Neuronal stem cell (in vitro differentiated cells): ENCODE measurements at regions not wholly inside any gene's neighbourhood (a gene's known extent, or its start where the extent isn't known, plus 50 kb on each side); places are given as distances from the start of the nearest gene placed in this dataset.
"Not testable (repeated sequence)": the region's sequence is repeated elsewhere in the genome, so short reads cannot be mapped to it uniquely, and the experiment has no call there.

Experiments
- DNase-seq: peaks from one replicate; pipeline ENCODE4 v3.0.0-alpha.2; 2013; ENCODE audit warnings: low spot score
- H2AFZ ChIP-seq: one replicate; pipeline ENCODE4 v1.6.1; 2013; ENCODE audit warnings: mild to moderate bottlenecking, low read length, inconsistent platforms
- H2AK5ac ChIP-seq: 2 replicates; pipeline ENCODE4 v1.6.1; 2013; ENCODE audit warnings: low read depth, mild to moderate bottlenecking, inconsistent platforms, low read length, moderate library complexity, mixed read lengths
- H2BK120ac ChIP-seq: 2 replicates; pipeline ENCODE4 v1.6.1; 2013; ENCODE audit warnings: low read depth, mild to moderate bottlenecking, inconsistent platforms, low read length, moderate library complexity, mixed read lengths
- H2BK12ac ChIP-seq: one replicate; pipeline ENCODE4 v1.6.1; 2013; ENCODE audit warnings: low read length, inconsistent platforms
- H2BK15ac ChIP-seq: 2 replicates; pipeline ENCODE4 v1.6.1; 2013; ENCODE audit warnings: mild to moderate bottlenecking, low read length, inconsistent platforms, mixed read lengths
- H2BK5ac ChIP-seq: one replicate; pipeline ENCODE4 v1.6.1; 2013; ENCODE audit warnings: inconsistent platforms, mild to moderate bottlenecking, low read length, moderate library complexity
- H3K14ac ChIP-seq: one replicate; pipeline ENCODE4 v1.6.1; 2013; ENCODE audit warnings: low read length, inconsistent platforms
- H3K18ac ChIP-seq: 2 replicates; pipeline ENCODE4 v1.6.1; 2013; ENCODE audit warnings: low read length, inconsistent platforms
- H3K23ac ChIP-seq: 2 replicates; pipeline ENCODE4 v1.6.1; 2013; ENCODE audit warnings: low read depth, mild to moderate bottlenecking, mixed read lengths, low read length, inconsistent platforms; ENCODE audit not compliant: poor library complexity
- H3K27ac ChIP-seq: replicated peaks from 3 replicates; pipeline ENCODE4 v1.5.1; 2013; ENCODE audit warnings: low read length, inconsistent platforms
- H3K27me3 ChIP-seq, 3 experiments: 2 replicates each; pipeline ENCODE4 v1.6.1; 2013; ENCODE audit warnings: low read length in 3 of 3, mild to moderate bottlenecking in 2 of 3, inconsistent platforms in 1 of 3, low read depth in 1 of 3, mixed read lengths in 1 of 3, moderate library complexity in 1 of 3; ENCODE audit not compliant: control insufficient read depth in 3 of 3, insufficient read depth in 3 of 3
- H3K36me3 ChIP-seq, 2 donors: replicated peaks in 1 of 2; 2 replicates each; pipeline ENCODE4 v1.6.1; 2013; ENCODE audit warnings: low read length in 2 of 2; ENCODE audit not compliant: control insufficient read depth in 2 of 2, insufficient read depth in 2 of 2
- H3K4ac ChIP-seq: 2 replicates; pipeline ENCODE4 v1.6.1; 2013; ENCODE audit warnings: inconsistent platforms, mild to moderate bottlenecking, low read length, moderate library complexity
- H3K4me1 ChIP-seq, 2 donors: 1 replicate in 1 of 2; 2 replicates in 1 of 2; pipeline ENCODE4 v1.6.1; 2013; ENCODE audit warnings: low read length in 2 of 2, low read depth in 1 of 2; ENCODE audit not compliant: control insufficient read depth in 2 of 2, insufficient read depth in 1 of 2
- H3K4me2 ChIP-seq: one replicate; pipeline ENCODE4 v1.6.1; 2013; ENCODE audit warnings: mild to moderate bottlenecking, low read length, inconsistent platforms; ENCODE audit not compliant: insufficient read depth, poor library complexity, severe bottlenecking
- H3K4me3 ChIP-seq, 2 donors: 2 replicates each; pipeline ENCODE4 v1.5.1; 2013; ENCODE audit warnings: low read length in 2 of 2, mild to moderate bottlenecking in 2 of 2, inconsistent platforms in 1 of 2, moderate library complexity in 1 of 2
- H3K79me1 ChIP-seq: one replicate; pipeline ENCODE4 v1.6.1; 2013; ENCODE audit warnings: low read depth, mild to moderate bottlenecking, inconsistent platforms, low read length, moderate library complexity
- H3K9ac ChIP-seq: one replicate; pipeline ENCODE4 v1.6.1; 2013; ENCODE audit warnings: mild to moderate bottlenecking, low read depth, low read length, inconsistent platforms; ENCODE audit not compliant: poor library complexity
- H3K9me3 ChIP-seq, 2 donors: replicated peaks in 1 of 2; 2 replicates each; pipeline versions ENCODE3 to v1.6.1; 2013; ENCODE audit warnings: low read length in 2 of 2, mild to moderate bottlenecking in 2 of 2, inconsistent platforms in 1 of 2, low read depth in 1 of 2, mixed read lengths in 1 of 2, moderate library complexity in 1 of 2; ENCODE audit not compliant: control insufficient read depth in 2 of 2, insufficient read depth in 1 of 2
- H4K8ac ChIP-seq: one replicate; pipeline ENCODE4 v1.6.1; 2013; ENCODE audit warnings: low read depth, mild to moderate bottlenecking, inconsistent platforms, low read length, moderate library complexity
- H4K91ac ChIP-seq: one replicate; pipeline ENCODE4 v1.6.1; 2013; ENCODE audit warnings: low read length, low read depth, mild to moderate bottlenecking, inconsistent platforms; ENCODE audit not compliant: poor library complexity
- WGBS, 2 donors: extraction: QIAGEN DNeasy Blood & Tissue Kit; methylation state at CpG; one replicate each; pipeline ENCODE4 v1.1.7; 2013; ENCODE audit warnings: missing lambda C conversion rate in 2 of 2, mixed read lengths in 1 of 2; ENCODE audit not compliant: insufficient read length in 2 of 2, insufficient replicate concordance in 1 of 2; ENCODE audit errors: extremely low coverage in 2 of 2; 5-methylcytosine and 5-hydroxymethylcytosine counted together

DNA sequence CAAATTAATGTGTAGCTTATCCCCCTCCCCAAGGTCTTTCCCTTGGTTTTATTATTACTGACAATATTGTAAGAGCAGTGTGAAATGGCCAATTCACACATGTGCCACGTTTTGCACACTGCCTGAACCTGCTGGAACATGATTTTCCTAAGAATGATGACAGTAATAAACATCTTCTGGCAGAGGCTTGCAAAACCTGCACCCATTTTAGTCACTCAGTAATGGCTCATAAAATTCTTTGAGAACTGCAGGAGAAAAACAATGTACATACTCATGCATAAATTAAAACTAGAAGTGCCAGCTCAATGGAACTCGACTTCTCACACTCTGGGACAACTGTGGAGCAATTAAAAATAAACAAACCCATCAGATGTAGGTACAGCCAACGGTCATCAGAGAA, 96.8 kb upstream of the POMZP3 start:
- H3K18ac ChIP-seq, H3K14ac ChIP-seq, H3K4ac ChIP-seq, H4K8ac ChIP-seq, H3K23ac ChIP-seq, H3K36me3 ChIP-seq, H2BK120ac ChIP-seq, H2BK15ac ChIP-seq, H3K9me3 ChIP-seq, H3K4me3 ChIP-seq, H2AFZ ChIP-seq, H3K4me1 ChIP-seq, H2AK5ac ChIP-seq, H3K4me2 ChIP-seq, H3K9ac ChIP-seq, H3K79me1 ChIP-seq, H2BK5ac ChIP-seq, H3K27ac ChIP-seq, H3K27me3 ChIP-seq, H4K91ac ChIP-seq, DNase-seq, H2BK12ac ChIP-seq: not testable (repeated sequence)
- no CpG with 5 or more reads among the region's 3 CpGs for WGBS, 2 donors

DNA sequence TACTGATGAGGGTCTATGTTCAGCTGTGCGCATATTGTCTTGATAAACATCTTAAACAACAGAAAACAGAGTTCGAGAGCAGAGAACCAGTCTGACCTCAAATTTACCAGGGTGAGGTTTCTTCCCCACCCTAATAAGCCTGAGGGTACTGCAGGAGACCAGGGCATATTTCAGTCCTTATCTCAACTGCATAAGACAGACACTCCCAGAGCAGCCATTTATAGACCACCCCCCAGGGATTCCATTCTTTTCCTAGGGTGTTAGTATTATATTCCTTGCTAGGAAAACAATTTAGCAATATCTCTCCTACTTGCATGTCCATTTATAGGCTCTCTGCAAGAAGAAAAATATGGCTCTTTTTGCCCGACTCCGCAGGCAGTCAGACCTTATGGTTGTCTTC, 89.5 kb upstream of the POMZP3 start:
- not testable (repeated sequence) for H4K8ac ChIP-seq, H3K27me3 ChIP-seq, H3K27ac ChIP-seq, H3K9ac ChIP-seq, H3K23ac ChIP-seq, H3K4ac ChIP-seq, H3K14ac ChIP-seq, H2BK12ac ChIP-seq, H3K4me3 ChIP-seq, H2BK15ac ChIP-seq, H3K4me1 ChIP-seq, H3K18ac ChIP-seq, H3K9me3 ChIP-seq, H3K79me1 ChIP-seq, H2AK5ac ChIP-seq, H3K4me2 ChIP-seq, H4K91ac ChIP-seq, H2BK120ac ChIP-seq, H2BK5ac ChIP-seq, H3K36me3 ChIP-seq, DNase-seq, H2AFZ ChIP-seq
- no CpG with 5 or more reads among the region's 4 CpGs for WGBS, 2 donors

GRCh38 chr7:76712926-76713325, 85.8 kb upstream of the POMZP3 start:
- not testable (repeated sequence) for H3K18ac ChIP-seq, DNase-seq, H3K4me2 ChIP-seq, H2BK15ac ChIP-seq, H3K9ac ChIP-seq, H4K8ac ChIP-seq, H3K79me1 ChIP-seq, H3K27me3 ChIP-seq, H3K23ac ChIP-seq, H3K27ac ChIP-seq, H2BK12ac ChIP-seq, H3K4me1 ChIP-seq, H2BK5ac ChIP-seq, H2AK5ac ChIP-seq, H3K9me3 ChIP-seq, H3K14ac ChIP-seq, H3K4ac ChIP-seq, H3K36me3 ChIP-seq, H2BK120ac ChIP-seq, H3K4me3 ChIP-seq, H2AFZ ChIP-seq, H4K91ac ChIP-seq
- no CpG with 5 or more reads among the region's 3 CpGs for WGBS, 2 donors

- not testable (repeated sequence) for H3K4me1 ChIP-seq, H4K8ac ChIP-seq, H3K9me3 ChIP-seq, H2BK120ac ChIP-seq, H2BK12ac ChIP-seq, H3K14ac ChIP-seq, H2AFZ ChIP-seq, H3K23ac ChIP-seq, H2BK15ac ChIP-seq, H3K4ac ChIP-seq, DNase-seq, H2AK5ac ChIP-seq, H2BK5ac ChIP-seq, H3K18ac ChIP-seq, H3K4me2 ChIP-seq, H3K27ac ChIP-seq, H3K36me3 ChIP-seq, H3K9ac ChIP-seq, H3K79me1 ChIP-seq, H3K27me3 ChIP-seq, H3K4me3 ChIP-seq, H4K91ac ChIP-seq
- WGBS, 2 donors, result no CpG with 5 or more reads among the region's 2 CpGs
These were observed 84.6 kb upstream of the POMZP3 start for GRCh38 chr7:76711648-76712047.
